GM12878 (cell line): ENCODE measurements at regions not wholly inside any gene's neighbourhood (a gene's known extent, or its start where the extent isn't known, plus 50 kb on each side); places are given as distances from the start of the nearest gene placed in this dataset.

Source experiments
- BMI1 ChIP-seq: fragments of 450-650 bp; IDR thresholded peaks from 2 replicates; pipeline ENCODE4 v1.6.1; 2016; ENCODE audit warnings: mild to moderate bottlenecking, moderate library complexity, borderline replicate concordance
- BRCA1 ChIP-seq: IDR thresholded peaks from 2 replicates; pipeline ENCODE4 v1.6.1; 2011; ENCODE audit warnings: low read depth, low read length, improper control_type of control experiment
- CHD4 ChIP-seq: fragments of 200-600 bp; sonication (generic); IDR thresholded peaks from 2 replicates; pipeline ENCODE4 v1.6.1; 2016; ENCODE audit warnings: mild to moderate bottlenecking
- EP300 ChIP-seq, 2 experiments: fragments of 150-350 bp in 1 of 2; IDR thresholded peaks; 2 replicates each; pipeline ENCODE4 v1.6.1; 2011 to 2012; ENCODE audit warnings: low read depth in 2 of 2, low read length in 2 of 2, borderline replicate concordance in 1 of 2, improper control_type of control experiment in 1 of 2, inconsistent platforms in 1 of 2; ENCODE audit not compliant: control insufficient read depth in 1 of 2
- IRF4 ChIP-seq: IDR thresholded peaks from 2 replicates; pipeline ENCODE4 v1.6.1; 2011; ENCODE audit warnings: low read depth, low read length
- NR2C1 ChIP-seq: fragments of 450-650 bp; IDR thresholded peaks from 2 replicates; pipeline ENCODE4 v1.6.1; 2017; ENCODE audit warnings: antibody characterized with exemption, mild to moderate bottlenecking, moderate library complexity
- PBX3 ChIP-seq: IDR thresholded peaks from 2 replicates; pipeline ENCODE4 v1.6.1; 2011; ENCODE audit warnings: mild to moderate bottlenecking, low read depth, low read length, moderate library complexity; ENCODE audit not compliant: insufficient replicate concordance
- SP1 ChIP-seq: IDR thresholded peaks from one replicate; pipeline ENCODE4 v1.6.1; 2011; ENCODE audit warnings: low read depth, low read length
- SUZ12 ChIP-seq: fragments of 200-600 bp; sonication (generic); IDR thresholded peaks from one replicate; pipeline ENCODE4 v1.6.1; 2018; ENCODE audit warnings: antibody characterized with exemption, mild to moderate bottlenecking; ENCODE audit not compliant: unreplicated experiment
- TCF7 ChIP-seq: IDR thresholded peaks from 2 replicates; pipeline ENCODE4 v1.6.1; 2014; ENCODE audit warnings: antibody characterized with exemption, borderline replicate concordance
- WRNIP1 ChIP-seq: IDR thresholded peaks from 2 replicates; pipeline ENCODE4 v1.6.1; 2011; ENCODE audit warnings: low read depth, low read length, improper control_type of control experiment, borderline replicate concordance
- ZNF207 ChIP-seq: fragments of 450-650 bp; IDR thresholded peaks from 2 replicates; pipeline ENCODE4 v1.6.1; 2014; ENCODE audit warnings: antibody characterized with exemption, mild to moderate bottlenecking, borderline replicate concordance
- ZNF274 ChIP-seq: IDR thresholded peaks from one replicate; pipeline ENCODE4 v1.8.0; 2011; ENCODE audit not compliant: insufficient read length, insufficient read depth
- TF ChIP-seq, protein P1 (sequence below): fragments of 450-650 bp; IDR thresholded peaks from 2 replicates; pipeline ENCODE4 v1.6.1; 2014; ENCODE audit warnings: mild to moderate bottlenecking
- TF ChIP-seq, protein P2 (sequence below): IDR thresholded peaks from 2 replicates; pipeline ENCODE4 v1.6.1; 2011; ENCODE audit warnings: low read depth, mild to moderate bottlenecking, low read length, moderate library complexity, borderline replicate concordance; ENCODE audit errors: extremely low read depth

DNA sequence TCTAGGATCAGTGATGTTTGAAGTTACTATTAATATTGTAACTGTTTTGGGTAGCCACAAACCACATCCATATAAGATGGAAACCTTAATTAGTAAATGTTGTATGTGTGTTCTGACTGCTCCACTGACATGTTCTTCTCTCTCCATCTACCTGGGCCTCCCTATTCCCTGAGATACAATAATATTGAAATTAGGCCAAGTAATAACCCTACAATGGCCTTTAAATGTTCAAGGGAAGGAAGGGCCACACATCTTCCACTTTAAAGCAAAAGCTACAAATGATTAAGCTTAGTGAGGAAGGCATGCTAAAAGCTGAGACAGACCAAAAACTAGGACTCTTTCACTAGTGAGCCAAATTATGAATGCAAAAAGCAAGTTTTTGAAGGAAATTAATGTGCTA, 176.4 kb upstream of the ANK3 start (continued):
- TF ChIP-seq, protein P1, sequence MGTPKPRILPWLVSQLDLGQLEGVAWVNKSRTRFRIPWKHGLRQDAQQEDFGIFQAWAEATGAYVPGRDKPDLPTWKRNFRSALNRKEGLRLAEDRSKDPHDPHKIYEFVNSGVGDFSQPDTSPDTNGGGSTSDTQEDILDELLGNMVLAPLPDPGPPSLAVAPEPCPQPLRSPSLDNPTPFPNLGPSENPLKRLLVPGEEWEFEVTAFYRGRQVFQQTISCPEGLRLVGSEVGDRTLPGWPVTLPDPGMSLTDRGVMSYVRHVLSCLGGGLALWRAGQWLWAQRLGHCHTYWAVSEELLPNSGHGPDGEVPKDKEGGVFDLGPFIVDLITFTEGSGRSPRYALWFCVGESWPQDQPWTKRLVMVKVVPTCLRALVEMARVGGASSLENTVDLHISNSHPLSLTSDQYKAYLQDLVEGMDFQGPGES, result no peak
- TF ChIP-seq PBX3, result no peak
- TF ChIP-seq TCF7, result no peak
- TF ChIP-seq CHD4, result no peak
- no peak for TF ChIP-seq BRCA1
- TF ChIP-seq ZNF207, result no peak
- TF ChIP-seq NR2C1, result no peak
- TF ChIP-seq EP300 (IDR thresholded peaks at IDR 0.05; ENCODE audit: borderline replicate concordance in 1 of 2, control insufficient read depth in 1 of 2, low read depth in 2 of 2, low read length in 2 of 2), result no peak
- no peak for TF ChIP-seq WRNIP1
- no peak for TF ChIP-seq ZNF274
- TF ChIP-seq SP1, result no peak
- no peak for TF ChIP-seq BMI1
- TF ChIP-seq, protein P2, sequence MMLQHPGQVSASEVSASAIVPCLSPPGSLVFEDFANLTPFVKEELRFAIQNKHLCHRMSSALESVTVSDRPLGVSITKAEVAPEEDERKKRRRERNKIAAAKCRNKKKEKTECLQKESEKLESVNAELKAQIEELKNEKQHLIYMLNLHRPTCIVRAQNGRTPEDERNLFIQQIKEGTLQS, result no peak
- no peak for TF ChIP-seq IRF4
- no peak for TF ChIP-seq SUZ12
- TF ChIP-seq, all 136 proteins: peak for 0
